K562 (cell line): ENCODE measurements at regions not wholly inside any gene's neighbourhood (a gene's known extent, or its start where the extent isn't known, plus 50 kb on each side); places are given as distances from the start of the nearest gene placed in this dataset.

Experiments
- ATAC-seq: fragments of 200-7000 bp; cut with Tn5 transposase; 3 replicates; pipeline ENCODE4 v1.9.1; 2020; ENCODE audit warnings: moderate library complexity
- BruUV-seq: library from RNA; stranded (reverse); fragments of 400-500 nt; replicated peaks from 2 replicates; lab custom pipeline; 2021; lab: Mats Ljungman, UMichigan
- CTCF ChIA-PET: fragments of 300-600 bp; formaldehyde crosslinking; extraction: SDS; loops from one replicate; lab custom pipeline; 2021; ENCODE audit warnings: low intra/inter-chr PET ratio; lab: Yijun Ruan, JAX
- POLR2A ChIA-PET: fragments of 300-600, 350-650 bp; sonication (Branson Sonifier 250); formaldehyde crosslinking; extraction: SDS; loops from one replicate; lab custom pipeline; 2021; ENCODE audit warnings: antibody characterized with exemption, inconsistent platforms; lab: Yijun Ruan, JAX
- DNase-seq, 4 experiments: peaks; one replicate each; pipeline versions ENCODE4 v3.0.0 to v3.0.0-alpha.2; 2011 to 2018; ENCODE audit warnings: low spot score in 3 of 4, mixed read lengths in 3 of 4; ENCODE audit errors: extremely low read depth in 1 of 4
- FAIRE-seq: peaks from 2 replicates; lab custom pipeline; 2011; peaks lifted over from hg19 to GRCh38; lab: Jason Lieb, UNC
- H2AFZ ChIP-seq: 2 replicates; pipeline ENCODE4 v1.6.0; 2011; ENCODE audit warnings: low read depth, low read length, control low read depth, inconsistent platforms
- H3K27ac ChIP-seq: fragments of 200-600 bp; 3 replicates; pipeline ENCODE4 v1.8.0; 2011; ENCODE audit warnings: low read depth, mild to moderate bottlenecking, control low read depth, inconsistent platforms, low read length, moderate library complexity, mixed read lengths; ENCODE audit errors: extremely low read depth
- H3K27me3 ChIP-seq, 2 experiments: fragments of 300-600 bp in 1 of 2; 2 replicates in 1 of 2; 3 replicates in 1 of 2; pipeline versions ENCODE4 v1.6.0 to v1.8.0; 2011; ENCODE audit warnings: inconsistent platforms in 2 of 2, low read length in 2 of 2, mild to moderate bottlenecking in 1 of 2, mixed read lengths in 1 of 2, moderate library complexity in 1 of 2; ENCODE audit not compliant: control insufficient read depth in 2 of 2, insufficient read depth in 2 of 2
- H3K36me3 ChIP-seq: fragments of 300-600 bp; 3 replicates; pipeline ENCODE4 v1.8.0; 2011; ENCODE audit warnings: mild to moderate bottlenecking, low read length, inconsistent platforms; ENCODE audit not compliant: control insufficient read depth, insufficient read depth
- H3K4me1 ChIP-seq, 2 experiments: fragments of 200-600 bp in 1 of 2; replicated peaks in 1 of 2; 2 replicates in 1 of 2; 3 replicates in 1 of 2; pipeline versions ENCODE4 v1.5.1 to v1.8.0; 2011; ENCODE audit warnings: inconsistent platforms in 2 of 2, low read length in 2 of 2, mild to moderate bottlenecking in 1 of 2, mixed read lengths in 1 of 2, moderate library complexity in 1 of 2; ENCODE audit not compliant: control insufficient read depth in 2 of 2, insufficient read depth in 2 of 2
- H3K4me2 ChIP-seq: 2 replicates; pipeline ENCODE4 v1.6.1; 2011; ENCODE audit warnings: low read length, control low read depth, inconsistent platforms, mixed read lengths; ENCODE audit not compliant: insufficient read depth
- H3K4me3 ChIP-seq: fragments of 200-600 bp; sonication (generic), shearing (Covaris generic); 2 replicates; pipeline ENCODE4 v1.5.1; 2016; ENCODE audit warnings: control low read depth, inconsistent platforms
- H3K79me2 ChIP-seq: fragments of 200-600 bp; 3 replicates; pipeline ENCODE4 v1.8.0; 2011; ENCODE audit warnings: low read length, inconsistent platforms; ENCODE audit not compliant: control insufficient read depth, insufficient read depth
- H3K9ac ChIP-seq, 2 experiments: 2 replicates each; pipeline versions ENCODE4 v1.6.0 to v1.6.1; 2011; ENCODE audit warnings: low read depth in 2 of 2, low read length in 2 of 2, control low read depth in 1 of 2, inconsistent platforms in 1 of 2, mild to moderate bottlenecking in 1 of 2, mixed read lengths in 1 of 2; ENCODE audit not compliant: insufficient read depth in 1 of 2
- H3K9me1 ChIP-seq: one replicate; pipeline ENCODE4 v1.6.0; 2011; ENCODE audit warnings: inconsistent platforms, mild to moderate bottlenecking, low read length, moderate library complexity; ENCODE audit not compliant: control insufficient read depth, insufficient read depth
- H3K9me3 ChIP-seq: replicated peaks from 2 replicates; pipeline ENCODE4 v1.5.1; 2011; ENCODE audit warnings: low read depth, low read length, inconsistent platforms; ENCODE audit not compliant: control insufficient read depth, insufficient read depth
- H4K20me1 ChIP-seq: replicated peaks from 2 replicates; pipeline ENCODE4 v1.6.1; 2011; ENCODE audit warnings: low read length, inconsistent platforms, mixed read lengths; ENCODE audit not compliant: control insufficient read depth, insufficient read depth
- COPS2 ChIP-seq: fragments of 450-650 bp; conservative IDR thresholded peaks from 2 replicates; pipeline ENCODE4 v1.6.1; 2016; ENCODE audit warnings: mild to moderate bottlenecking, moderate library complexity
- ERF ChIP-seq: fragments of 450-650 bp; formaldehyde crosslinking; IDR thresholded peaks from 2 replicates; pipeline ENCODE4 v1.4.0; 2020; ENCODE audit warnings: mild to moderate bottlenecking, mixed read lengths
- GTF2A2 ChIP-seq: IDR thresholded peaks from 2 replicates; pipeline ENCODE4 v1.6.1; 2016; ENCODE audit warnings: mild to moderate bottlenecking, missing genetic modification characterization, missing compliant biosample characterization
- HNRNPUL1 ChIP-seq: fragments of 200-400 bp; formaldehyde crosslinking; IDR thresholded peaks from 2 replicates; pipeline ENCODE4 v1.6.1; 2017; ENCODE audit warnings: low read length
- MCM7 ChIP-seq, 2 experiments: fragments of 450-650 bp; IDR thresholded peaks; 2 replicates each; pipeline ENCODE4 v1.6.1; 2016 to 2018
- NELFE ChIP-seq: IDR thresholded peaks from 2 replicates; pipeline ENCODE4 v1.6.1; 2011; ENCODE audit warnings: mild to moderate bottlenecking; ENCODE audit not compliant: insufficient read depth, insufficient read length
- NRF1 ChIP-seq, 2 experiments: fragments of 450-650 bp; IDR thresholded peaks in 1 of 2; conservative IDR thresholded peaks in 1 of 2; 2 replicates each; pipeline ENCODE4 v1.6.1; 2014; ENCODE audit warnings: mild to moderate bottlenecking in 2 of 2
- RBM17 ChIP-seq: fragments of 200-400 bp; formaldehyde crosslinking; IDR thresholded peaks from 2 replicates; pipeline ENCODE4 v1.6.1; 2017; ENCODE audit warnings: low read depth, mild to moderate bottlenecking, low read length, borderline replicate concordance
- SIX5 ChIP-seq, 2 experiments: IDR thresholded peaks; 2 replicates each; pipeline ENCODE4 v1.6.1; 2011; ENCODE audit warnings: low read length in 2 of 2, borderline replicate concordance in 1 of 2, low read depth in 1 of 2, mild to moderate bottlenecking in 1 of 2, moderate library complexity in 1 of 2; ENCODE audit not compliant: insufficient read depth in 1 of 2
- SRF ChIP-seq, 2 experiments: fragments of 250-450, 450-650 bp in 1 of 2; sonication (Bioruptor Pico) in 1 of 2; sonication (generic) in 1 of 2; formaldehyde crosslinking; IDR thresholded peaks; 2 replicates each; pipeline versions ENCODE4 v1.5.0 to v1.5.1; 2020 to 2022; ENCODE audit warnings: mild to moderate bottlenecking in 1 of 2, missing genetic modification reagents in 1 of 2
- ZNF184 ChIP-seq: sonication (generic); formaldehyde crosslinking; IDR thresholded peaks from 2 replicates; pipeline ENCODE4 v1.5.0; 2020; ENCODE audit warnings: missing genetic modification reagents
- ZNF780A ChIP-seq: fragments of 250-450 bp; sonication (Bioruptor Pico); IDR thresholded peaks from 2 replicates; pipeline ENCODE4 v1.5.0; 2021; ENCODE audit warnings: mild to moderate bottlenecking
- WGBS: fragments of 100-300 bp; shearing (Covaris generic); methylation state at CpG from one replicate; pipeline ENCODE4 v1.1.6; 2016; ENCODE audit warnings: low coverage, mixed read lengths; ENCODE audit not compliant: insufficient coverage; ENCODE audit errors: missing lambda C conversion rate; 5-methylcytosine and 5-hydroxymethylcytosine counted together
- in situ Hi-C: fragments of 300-500 bp; cut with MboI; formaldehyde crosslinking; loops from 4 replicates; pipeline ENCODE4 v1.15.0; 2018; ENCODE audit warnings: inconsistent platforms, mixed read lengths
- intact Hi-C: fragments of 100-400 bp; cut with micrococcal nuclease; formaldehyde crosslinking; loops from 2 replicates; pipeline ENCODE4 v1.14.2; 2022
- TF ChIP-seq, protein P1 (sequence below): fragments of 450-650 bp; formaldehyde crosslinking; IDR thresholded peaks from 2 replicates; pipeline ENCODE4 v1.4.0; 2022; ENCODE audit warnings: missing genetic modification characterization
- TF ChIP-seq, protein P2 (sequence below): sonication (generic); formaldehyde crosslinking; IDR thresholded peaks from 2 replicates; pipeline ENCODE4 v1.8.0; 2022; ENCODE audit warnings: missing genetic modification reagents, mild to moderate bottlenecking, borderline replicate concordance
- TF ChIP-seq, protein P3 (sequence below): sonication (generic); formaldehyde crosslinking; IDR thresholded peaks from 2 replicates; pipeline ENCODE4 v1.8.0; 2022; ENCODE audit warnings: mild to moderate bottlenecking, missing genetic modification reagents, borderline replicate concordance
- TF ChIP-seq, protein P4 (sequence below): fragments of 250-450 bp; sonication (Bioruptor Pico); IDR thresholded peaks from 2 replicates; pipeline ENCODE4 v1.6.1; 2021; ENCODE audit warnings: mild to moderate bottlenecking

DNA sequence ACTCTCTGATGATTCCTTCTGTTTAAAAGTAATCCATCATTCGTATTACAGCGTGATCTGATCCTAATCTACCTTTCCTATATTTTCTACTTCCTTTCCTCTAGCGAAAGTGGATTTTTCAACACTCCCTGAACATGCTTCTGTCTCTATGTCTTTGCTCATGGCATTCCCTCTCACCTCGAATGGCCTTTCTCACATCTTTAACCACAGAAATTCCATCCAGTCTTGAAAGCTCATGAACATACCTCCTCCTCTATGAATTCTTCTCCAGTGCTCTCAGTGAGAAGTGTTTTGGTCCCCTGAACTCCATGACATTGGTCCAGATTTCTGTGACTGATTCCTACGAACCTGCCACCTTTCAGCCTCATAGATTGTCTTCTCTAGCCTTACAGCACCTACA is 323.2 kb downstream of the RAD51AP2 start:
- H3K9me3 ChIP-seq: no peaks in the 10 kb centered on the region
- intact Hi-C loops: no loop called here
- 1% methylated on average over 5 of the region's 5 CpGs for WGBS
- peaks cover 3 to 7% of the 10 kb centered on the region in 2 experiments; a peak in 3 of 5 replicates for H3K27me3 ChIP-seq
- POLR2A ChIA-PET: no interaction called here
- H3K9me1 ChIP-seq: no peaks in the 10 kb centered on the region
- H3K4me2 ChIP-seq: no peak overlapping the region
- TF ChIP-seq ZNF184 (no peak), RBM17 (no peak), NELFE (no peak), MCM7 (IDR thresholded peaks at IDR 0.05) (no peak), GTF2A2 (tag) (no peak), NRF1 (conservative IDR thresholded peaks at IDR 0.05 in 1 of 2, IDR thresholded peaks at IDR 0.05 in 1 of 2) (no peak), ERF (CRISPR knock-in tag) (no peak), SIX5 (IDR thresholded peaks at IDR 0.05; ENCODE audit: borderline replicate concordance in 1 of 2, insufficient read depth in 1 of 2, low read depth in 1 of 2, low read length in 2 of 2) (no peak), SRF (CRISPR knock-in tag; IDR thresholded peaks at IDR 0.05) (no peak), HNRNPUL1 (no peak), COPS2 (no peak), ZNF780A (CRISPR knock-in tag) (no peak)
- TF ChIP-seq, protein P1, sequence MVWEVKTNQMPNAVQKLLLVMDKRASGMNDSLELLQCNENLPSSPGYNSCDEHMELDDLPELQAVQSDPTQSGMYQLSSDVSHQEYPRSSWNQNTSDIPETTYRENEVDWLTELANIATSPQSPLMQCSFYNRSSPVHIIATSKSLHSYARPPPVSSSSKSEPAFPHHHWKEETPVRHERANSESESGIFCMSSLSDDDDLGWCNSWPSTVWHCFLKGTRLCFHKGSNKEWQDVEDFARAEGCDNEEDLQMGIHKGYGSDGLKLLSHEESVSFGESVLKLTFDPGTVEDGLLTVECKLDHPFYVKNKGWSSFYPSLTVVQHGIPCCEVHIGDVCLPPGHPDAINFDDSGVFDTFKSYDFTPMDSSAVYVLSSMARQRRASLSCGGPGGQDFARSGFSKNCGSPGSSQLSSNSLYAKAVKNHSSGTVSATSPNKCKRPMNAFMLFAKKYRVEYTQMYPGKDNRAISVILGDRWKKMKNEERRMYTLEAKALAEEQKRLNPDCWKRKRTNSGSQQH (CRISPR knock-in tag): no peak
- TF ChIP-seq, protein P2, sequence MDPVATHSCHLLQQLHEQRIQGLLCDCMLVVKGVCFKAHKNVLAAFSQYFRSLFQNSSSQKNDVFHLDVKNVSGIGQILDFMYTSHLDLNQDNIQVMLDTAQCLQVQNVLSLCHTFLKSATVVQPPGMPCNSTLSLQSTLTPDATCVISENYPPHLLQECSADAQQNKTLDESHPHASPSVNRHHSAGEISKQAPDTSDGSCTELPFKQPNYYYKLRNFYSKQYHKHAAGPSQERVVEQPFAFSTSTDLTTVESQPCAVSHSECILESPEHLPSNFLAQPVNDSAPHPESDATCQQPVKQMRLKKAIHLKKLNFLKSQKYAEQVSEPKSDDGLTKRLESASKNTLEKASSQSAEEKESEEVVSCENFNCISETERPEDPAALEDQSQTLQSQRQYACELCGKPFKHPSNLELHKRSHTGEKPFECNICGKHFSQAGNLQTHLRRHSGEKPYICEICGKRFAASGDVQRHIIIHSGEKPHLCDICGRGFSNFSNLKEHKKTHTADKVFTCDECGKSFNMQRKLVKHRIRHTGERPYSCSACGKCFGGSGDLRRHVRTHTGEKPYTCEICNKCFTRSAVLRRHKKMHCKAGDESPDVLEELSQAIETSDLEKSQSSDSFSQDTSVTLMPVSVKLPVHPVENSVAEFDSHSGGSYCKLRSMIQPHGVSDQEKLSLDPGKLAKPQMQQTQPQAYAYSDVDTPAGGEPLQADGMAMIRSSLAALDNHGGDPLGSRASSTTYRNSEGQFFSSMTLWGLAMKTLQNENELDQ (CRISPR knock-in tag): no peak
- TF ChIP-seq, protein P3, sequence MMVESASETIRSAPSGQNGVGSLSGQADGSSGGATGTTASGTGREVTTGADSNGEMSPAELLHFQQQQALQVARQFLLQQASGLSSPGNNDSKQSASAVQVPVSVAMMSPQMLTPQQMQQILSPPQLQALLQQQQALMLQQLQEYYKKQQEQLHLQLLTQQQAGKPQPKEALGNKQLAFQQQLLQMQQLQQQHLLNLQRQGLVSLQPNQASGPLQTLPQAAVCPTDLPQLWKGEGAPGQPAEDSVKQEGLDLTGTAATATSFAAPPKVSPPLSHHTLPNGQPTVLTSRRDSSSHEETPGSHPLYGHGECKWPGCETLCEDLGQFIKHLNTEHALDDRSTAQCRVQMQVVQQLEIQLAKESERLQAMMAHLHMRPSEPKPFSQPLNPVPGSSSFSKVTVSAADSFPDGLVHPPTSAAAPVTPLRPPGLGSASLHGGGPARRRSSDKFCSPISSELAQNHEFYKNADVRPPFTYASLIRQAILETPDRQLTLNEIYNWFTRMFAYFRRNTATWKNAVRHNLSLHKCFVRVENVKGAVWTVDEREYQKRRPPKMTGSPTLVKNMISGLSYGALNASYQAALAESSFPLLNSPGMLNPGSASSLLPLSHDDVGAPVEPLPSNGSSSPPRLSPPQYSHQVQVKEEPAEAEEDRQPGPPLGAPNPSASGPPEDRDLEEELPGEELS (CRISPR knock-in tag): no peak
- TF ChIP-seq, protein P4, sequence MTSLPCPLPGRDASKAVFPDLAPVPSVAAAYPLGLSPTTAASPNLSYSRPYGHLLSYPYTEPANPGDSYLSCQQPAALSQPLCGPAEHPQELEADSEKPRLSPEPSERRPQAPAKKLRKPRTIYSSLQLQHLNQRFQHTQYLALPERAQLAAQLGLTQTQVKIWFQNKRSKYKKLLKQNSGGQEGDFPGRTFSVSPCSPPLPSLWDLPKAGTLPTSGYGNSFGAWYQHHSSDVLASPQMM (CRISPR knock-in tag): no peak
- TF ChIP-seq, all 486 proteins: peak for 0
- FAIRE-seq (no peak), ATAC-seq (no peak), DNase-seq (no peak)
- in situ Hi-C loops: no loop called here
- Histone ChIP-seq H2AFZ (no peak overlapping the region), H3K27ac (no peak overlapping the region), H3K79me2 (no peaks in the 10 kb centered on the region), H3K4me3 (no peak overlapping the region), H3K9ac (no peak overlapping the region), H3K36me3 (no peaks in the 10 kb centered on the region), H4K20me1 (no peaks in the 10 kb centered on the region; the same call in 1 of the 2 replicates), H3K4me1 (peaks cover 0 to 7% of the 10 kb centered on the region in 2 experiments; a peak in 3 of 5 replicates)
- CTCF ChIA-PET: no interaction called here
- no TSS peak for BruUV-seq
